ENCODE measurements at regions not wholly inside any gene's neighbourhood (a gene's known extent, or its start where the extent isn't known, plus 50 kb on each side); places are given as distances from the start of the nearest gene placed in this dataset.

- TF ChIP-seq CTCF (conservative IDR thresholded peaks at IDR 0.05; ENCODE audit: low read length): no peak
- no peak for TF ChIP-seq EZH2phosphoT487 (IDR thresholded peaks at IDR 0.05; ENCODE audit: borderline replicate concordance)
Observed at GRCh38 chr2:160680974-160681373, 187.4 kb upstream of the RBMS1 start.

Data from Loucy (cell line).